OCI-LY7 (cell line): ENCODE measurements at regions not wholly inside any gene's neighbourhood (a gene's known extent, or its start where the extent isn't known, plus 50 kb on each side); places are given as distances from the start of the nearest gene placed in this dataset.

ENCODE experiments used
- BruUV-seq: library from RNA; stranded (reverse); fragments of 400-500 nt; replicated peaks from 2 replicates; lab custom pipeline; 2021; lab: Mats Ljungman, UMichigan
- CTCF ChIA-PET: fragments of 300-600 bp; sonication (Branson Sonifier 250); formaldehyde crosslinking; loops from one replicate; lab custom pipeline; 2022; ENCODE audit warnings: antibody characterized with exemption; ENCODE audit not compliant: unreplicated experiment; lab: Charles Lee
- POLR2A ChIA-PET: fragments of 300-600 bp; sonication (Branson Sonifier 250); formaldehyde crosslinking; loops from one replicate; lab custom pipeline; 2022; ENCODE audit warnings: antibody characterized with exemption; lab: Charles Lee
- DNase-seq: peaks from one replicate; pipeline ENCODE4 v3.0.0-alpha.2; 2015; ENCODE audit warnings: low spot score
- H2AFZ ChIP-seq: fragments of 200-600 bp; sonication (generic), shearing (Covaris generic); 2 replicates; pipeline ENCODE4 v1.6.1; 2014; ENCODE audit warnings: mild to moderate bottlenecking, antibody characterized with exemption, low read length, moderate library complexity
- H3K27ac ChIP-seq: fragments of 200-600 bp; sonication (generic); 2 replicates; pipeline ENCODE4 v1.5.1; 2014; ENCODE audit warnings: mixed run types, low read depth, mild to moderate bottlenecking, moderate library complexity, low read length, inconsistent platforms; ENCODE audit not compliant: poor library complexity, severe bottlenecking
- H3K36me3 ChIP-seq: fragments of 200-600 bp; sonication (generic); 2 replicates; pipeline ENCODE4 v1.6.1; 2014; ENCODE audit warnings: mild to moderate bottlenecking, antibody characterized with exemption, low read length, moderate library complexity, mixed read lengths; ENCODE audit not compliant: insufficient read depth
- H3K4me1 ChIP-seq: fragments of 200-600 bp; sonication (generic); 2 replicates; pipeline ENCODE4 v1.5.1; 2014; ENCODE audit warnings: mild to moderate bottlenecking, low read length; ENCODE audit not compliant: insufficient read depth, poor library complexity, severe bottlenecking
- H3K4me2 ChIP-seq: fragments of 200-600 bp; sonication (generic); 2 replicates; pipeline ENCODE4 v1.6.1; 2014; ENCODE audit warnings: mild to moderate bottlenecking, low read length
- H3K4me3 ChIP-seq: fragments of 200-600 bp; sonication (generic); 2 replicates; pipeline ENCODE4 v1.5.1; 2014; ENCODE audit warnings: mild to moderate bottlenecking, low read depth, low read length; ENCODE audit not compliant: poor library complexity, severe bottlenecking
- H3K79me2 ChIP-seq: fragments of 200-600 bp; sonication (generic); 2 replicates; pipeline ENCODE4 v1.6.1; 2016; ENCODE audit warnings: low read depth, mild to moderate bottlenecking, low read length, moderate library complexity, mixed read lengths; ENCODE audit not compliant: insufficient read depth
- H3K9me2 ChIP-seq: fragments of 200-600 bp; sonication (generic); 2 replicates; pipeline ENCODE4 v1.6.1; 2016; ENCODE audit warnings: mild to moderate bottlenecking, low read length, mixed read lengths; ENCODE audit not compliant: insufficient read depth
- H3K9me3 ChIP-seq: fragments of 200-600 bp; sonication (generic); 2 replicates; pipeline ENCODE4 v1.6.1; 2014; ENCODE audit warnings: mild to moderate bottlenecking, mixed run types, low read length, mixed read lengths
- H4K20me1 ChIP-seq: fragments of 200-600 bp; sonication (generic); 2 replicates; pipeline ENCODE4 v1.6.1; 2014; ENCODE audit warnings: mild to moderate bottlenecking, antibody characterized with exemption, low read length, moderate library complexity, mixed read lengths; ENCODE audit not compliant: insufficient read depth
- CTCF ChIP-seq: fragments of 200-600 bp; sonication (generic); conservative IDR thresholded peaks from 2 replicates; pipeline ENCODE4 v1.5.1; 2014; ENCODE audit warnings: mild to moderate bottlenecking, antibody characterized with exemption, low read length, moderate library complexity, mixed read lengths
- EZH2phosphoT487 ChIP-seq: fragments of 200-600 bp; sonication (generic); IDR thresholded peaks from 2 replicates; pipeline ENCODE4 v1.6.1; 2018; ENCODE audit warnings: low read depth, borderline replicate concordance, mild to moderate bottlenecking, mixed run types, antibody characterized with exemption, low read length, moderate library complexity, mixed read lengths
- intact Hi-C: fragments of 100-400 bp; cut with micrococcal nuclease; formaldehyde crosslinking; loops from one replicate; pipeline ENCODE4 v1.10.0; 2022; ENCODE audit not compliant: unreplicated experiment

GRCh38 chr17:79455636-79456035 is 155.2 kb downstream of the RBFOX3 start:
- Histone ChIP-seq H3K36me3 (no peaks in the 10 kb centered on the region), H3K4me3 (no peak overlapping the region), H3K9me2 (no peaks in the 10 kb centered on the region), H3K79me2 (no peaks in the 10 kb centered on the region), H2AFZ (no peak overlapping the region), H3K4me1 (peaks cover 15% of the 10 kb centered on the region), H4K20me1 (no peaks in the 10 kb centered on the region), H3K27ac (no peak overlapping the region), H3K9me3 (no peaks in the 10 kb centered on the region), H3K4me2 (no peak overlapping the region)
- TF ChIP-seq EZH2phosphoT487 = no peak
- no peak for TF ChIP-seq CTCF
- BruUV-seq = no TSS peak
- POLR2A ChIA-PET = no interaction called here
- no peak for DNase-seq
- CTCF ChIA-PET = no interaction called here
- intact Hi-C loops = no loop called here

- H3K9me3 ChIP-seq = no peaks in the 10 kb centered on the region
- no TSS peak for BruUV-seq
- H3K79me2 ChIP-seq = no peaks in the 10 kb centered on the region
- no peaks in the 10 kb centered on the region for H4K20me1 ChIP-seq
- no peak overlapping the region for H3K27ac ChIP-seq
- intact Hi-C loops = no loop called here
- no peak overlapping the region for H3K4me2 ChIP-seq
- no peak overlapping the region for H3K4me3 ChIP-seq
- CTCF ChIA-PET = no interaction called here
- POLR2A ChIA-PET = no interaction called here
- TF ChIP-seq EZH2phosphoT487 = no peak
- TF ChIP-seq CTCF = no peak
- H3K4me1 ChIP-seq = peaks cover 7% of the 10 kb centered on the region
- no peak for DNase-seq
- H2AFZ ChIP-seq = no peak overlapping the region
- H3K36me3 ChIP-seq = no peaks in the 10 kb centered on the region
- no peaks in the 10 kb centered on the region for H3K9me2 ChIP-seq
These were observed 156.0 kb downstream of the RBFOX3 start for GRCh38 chr17:79454826-79455225.

GRCh38 chr17:79453481-79453880 is 157.4 kb downstream of the RBFOX3 start:
- POLR2A ChIA-PET = no interaction called here

More at GRCh38 chr17:79453481-79453880, 157.4 kb downstream of the RBFOX3 start:
- no peaks in the 10 kb centered on the region for H3K4me1 ChIP-seq
- no peak for DNase-seq
- no TSS peak for BruUV-seq
- no peak overlapping the region for H3K27ac ChIP-seq
- H3K79me2 ChIP-seq = no peaks in the 10 kb centered on the region
- TF ChIP-seq EZH2phosphoT487 (no peak), CTCF (no peak)
- H3K4me2 ChIP-seq = no peak overlapping the region
- CTCF ChIA-PET = no interaction called here
- intact Hi-C loops = no loop called here
- no peak overlapping the region for H3K4me3 ChIP-seq
- no peaks in the 10 kb centered on the region for H3K9me2 ChIP-seq
- H4K20me1 ChIP-seq = no peaks in the 10 kb centered on the region
- no peak overlapping the region for H2AFZ ChIP-seq
- H3K36me3 ChIP-seq = no peaks in the 10 kb centered on the region
- no peaks in the 10 kb centered on the region for H3K9me3 ChIP-seq
